OCI-LY7 (cell line): ENCODE measurements at regions not wholly inside any gene's neighbourhood (a gene's known extent, or its start where the extent isn't known, plus 50 kb on each side); places are given as distances from the start of the nearest gene placed in this dataset.
A peak's percentile ranks its signal among the peaks of the same experiment; 100 is the strongest.

ENCODE experiments used
- BruUV-seq: library from RNA; stranded (reverse); fragments of 400-500 nt; replicated peaks from 2 replicates; lab custom pipeline; 2021; lab: Mats Ljungman, UMichigan
- CTCF ChIA-PET: fragments of 300-600 bp; sonication (Branson Sonifier 250); formaldehyde crosslinking; loops from one replicate; lab custom pipeline; 2022; ENCODE audit warnings: antibody characterized with exemption; ENCODE audit not compliant: unreplicated experiment; lab: Charles Lee
- POLR2A ChIA-PET: fragments of 300-600 bp; sonication (Branson Sonifier 250); formaldehyde crosslinking; loops from one replicate; lab custom pipeline; 2022; ENCODE audit warnings: antibody characterized with exemption; lab: Charles Lee
- DNase-seq: peaks from one replicate; pipeline ENCODE4 v3.0.0-alpha.2; 2015; ENCODE audit warnings: low spot score
- H2AFZ ChIP-seq: fragments of 200-600 bp; sonication (generic), shearing (Covaris generic); 2 replicates; pipeline ENCODE4 v1.6.1; 2014; ENCODE audit warnings: mild to moderate bottlenecking, antibody characterized with exemption, low read length, moderate library complexity
- H3K27ac ChIP-seq: fragments of 200-600 bp; sonication (generic); 2 replicates; pipeline ENCODE4 v1.5.1; 2014; ENCODE audit warnings: mixed run types, low read depth, mild to moderate bottlenecking, moderate library complexity, low read length, inconsistent platforms; ENCODE audit not compliant: poor library complexity, severe bottlenecking
- H3K36me3 ChIP-seq: fragments of 200-600 bp; sonication (generic); 2 replicates; pipeline ENCODE4 v1.6.1; 2014; ENCODE audit warnings: mild to moderate bottlenecking, antibody characterized with exemption, low read length, moderate library complexity, mixed read lengths; ENCODE audit not compliant: insufficient read depth
- H3K4me1 ChIP-seq: fragments of 200-600 bp; sonication (generic); 2 replicates; pipeline ENCODE4 v1.5.1; 2014; ENCODE audit warnings: mild to moderate bottlenecking, low read length; ENCODE audit not compliant: insufficient read depth, poor library complexity, severe bottlenecking
- H3K4me2 ChIP-seq: fragments of 200-600 bp; sonication (generic); 2 replicates; pipeline ENCODE4 v1.6.1; 2014; ENCODE audit warnings: mild to moderate bottlenecking, low read length
- H3K4me3 ChIP-seq: fragments of 200-600 bp; sonication (generic); 2 replicates; pipeline ENCODE4 v1.5.1; 2014; ENCODE audit warnings: mild to moderate bottlenecking, low read depth, low read length; ENCODE audit not compliant: poor library complexity, severe bottlenecking
- H3K79me2 ChIP-seq: fragments of 200-600 bp; sonication (generic); 2 replicates; pipeline ENCODE4 v1.6.1; 2016; ENCODE audit warnings: low read depth, mild to moderate bottlenecking, low read length, moderate library complexity, mixed read lengths; ENCODE audit not compliant: insufficient read depth
- H3K9me2 ChIP-seq: fragments of 200-600 bp; sonication (generic); 2 replicates; pipeline ENCODE4 v1.6.1; 2016; ENCODE audit warnings: mild to moderate bottlenecking, low read length, mixed read lengths; ENCODE audit not compliant: insufficient read depth
- H3K9me3 ChIP-seq: fragments of 200-600 bp; sonication (generic); 2 replicates; pipeline ENCODE4 v1.6.1; 2014; ENCODE audit warnings: mild to moderate bottlenecking, mixed run types, low read length, mixed read lengths
- H4K20me1 ChIP-seq: fragments of 200-600 bp; sonication (generic); 2 replicates; pipeline ENCODE4 v1.6.1; 2014; ENCODE audit warnings: mild to moderate bottlenecking, antibody characterized with exemption, low read length, moderate library complexity, mixed read lengths; ENCODE audit not compliant: insufficient read depth
- CTCF ChIP-seq: fragments of 200-600 bp; sonication (generic); conservative IDR thresholded peaks from 2 replicates; pipeline ENCODE4 v1.5.1; 2014; ENCODE audit warnings: mild to moderate bottlenecking, antibody characterized with exemption, low read length, moderate library complexity, mixed read lengths
- EZH2phosphoT487 ChIP-seq: fragments of 200-600 bp; sonication (generic); IDR thresholded peaks from 2 replicates; pipeline ENCODE4 v1.6.1; 2018; ENCODE audit warnings: low read depth, borderline replicate concordance, mild to moderate bottlenecking, mixed run types, antibody characterized with exemption, low read length, moderate library complexity, mixed read lengths
- intact Hi-C: fragments of 100-400 bp; cut with micrococcal nuclease; formaldehyde crosslinking; loops from one replicate; pipeline ENCODE4 v1.10.0; 2022; ENCODE audit not compliant: unreplicated experiment

GRCh38 chr14:49506650-49507049 is 79.5 kb downstream of the RPS29 start:
- H3K79me2 ChIP-seq = no peaks in the 10 kb centered on the region
- no peaks in the 10 kb centered on the region for H4K20me1 ChIP-seq
- no peaks in the 10 kb centered on the region for H3K4me1 ChIP-seq
- POLR2A ChIA-PET = no interaction called here
- BruUV-seq = no TSS peak
- TF ChIP-seq EZH2phosphoT487 (no peak), CTCF (no peak)
- intact Hi-C loops = no loop called here
- H3K9me3 ChIP-seq = no peaks in the 10 kb centered on the region
- H3K4me3 ChIP-seq = no peak overlapping the region
- H3K36me3 ChIP-seq = no peaks in the 10 kb centered on the region
- no peak overlapping the region for H3K4me2 ChIP-seq
- no peak overlapping the region for H3K27ac ChIP-seq
- DNase-seq = no peak
- no peak overlapping the region for H2AFZ ChIP-seq
- CTCF ChIA-PET = no interaction called here
- H3K9me2 ChIP-seq = no peaks in the 10 kb centered on the region

DNA sequence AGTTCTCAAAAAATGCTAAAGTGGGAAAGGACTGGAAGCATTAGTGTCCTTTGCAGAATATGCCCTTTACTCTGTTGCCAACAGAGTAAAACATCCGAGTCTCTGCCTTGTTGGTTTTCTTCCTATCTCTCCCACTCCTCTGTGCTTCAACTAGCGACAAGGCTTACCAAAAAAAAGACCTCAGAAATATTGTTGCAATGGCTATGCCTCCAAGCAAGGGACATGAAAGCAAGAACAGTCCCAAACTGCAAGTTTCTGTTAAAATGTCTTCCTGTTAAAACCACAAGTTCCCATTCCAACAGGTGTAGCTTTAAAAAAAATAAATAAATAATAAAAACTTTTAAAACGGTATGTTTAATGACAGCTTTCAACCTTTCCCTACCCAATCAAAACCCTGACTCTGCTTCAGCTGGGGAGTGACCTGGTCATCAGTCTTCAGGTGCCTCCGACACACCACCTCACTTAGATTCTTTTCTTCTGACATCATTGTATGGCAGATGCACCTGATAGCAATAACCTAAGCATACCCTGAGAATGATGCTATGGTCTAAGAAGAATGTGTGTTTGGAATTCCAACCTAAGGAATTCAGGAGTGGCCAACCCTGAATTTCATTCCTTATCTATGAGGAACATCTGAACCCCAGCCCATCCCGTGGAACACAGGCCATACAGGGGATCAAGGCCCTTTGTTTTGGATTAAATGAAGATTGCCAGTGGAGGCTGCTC is 81.0 kb downstream of the RPS29 start:
- intact Hi-C loops = no loop called here
- POLR2A ChIA-PET = no interaction called here
- H4K20me1 ChIP-seq = no peaks in the 10 kb centered on the region
- no peak for DNase-seq
- H3K9me3 ChIP-seq = no peaks in the 10 kb centered on the region
- H3K4me3 ChIP-seq = no peak overlapping the region
- H3K36me3 ChIP-seq = no peaks in the 10 kb centered on the region
- no peaks in the 10 kb centered on the region for H3K4me1 ChIP-seq
- H3K79me2 ChIP-seq = no peaks in the 10 kb centered on the region
- no peak overlapping the region for H3K4me2 ChIP-seq
- no TSS peak for BruUV-seq
- no peak overlapping the region for H3K27ac ChIP-seq
- CTCF ChIA-PET = no interaction called here
- H2AFZ ChIP-seq = no peak overlapping the region
- H3K9me2 ChIP-seq = no peaks in the 10 kb centered on the region
- TF ChIP-seq CTCF = no peak
- no peak for TF ChIP-seq EZH2phosphoT487

DNA sequence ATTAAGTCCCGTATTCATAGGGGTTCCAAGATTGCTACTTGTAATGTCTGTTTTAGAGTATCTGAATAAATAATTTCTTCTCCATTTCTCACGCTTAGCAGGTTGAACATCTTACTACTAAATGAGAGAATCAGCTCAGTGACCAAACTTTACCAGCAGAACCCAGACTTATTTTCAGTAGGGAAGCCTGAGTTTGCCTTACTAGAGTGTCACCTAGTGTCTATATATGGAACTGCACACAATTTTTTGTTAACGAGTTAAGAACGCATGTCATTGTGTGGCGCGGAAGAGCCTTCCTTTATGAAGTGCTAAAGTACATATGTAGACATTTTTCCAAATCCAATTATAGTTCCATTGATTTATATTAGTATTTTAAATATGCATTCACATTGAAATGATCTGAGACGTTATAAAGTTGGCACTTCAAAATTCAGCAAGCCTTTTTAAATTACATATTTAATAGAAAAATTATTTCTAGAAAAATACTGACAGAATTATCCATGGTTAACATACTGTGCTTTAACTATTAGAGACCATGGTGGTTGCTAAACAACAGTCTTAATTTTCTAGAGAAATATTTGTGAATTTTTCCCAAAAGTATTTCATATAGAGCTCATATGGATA is 88.3 kb downstream of the RPS29 start:
- Histone ChIP-seq H3K4me2 (no peak overlapping the region), H3K4me1 (no peaks in the 10 kb centered on the region), H2AFZ (no peak overlapping the region), H3K36me3 (no peaks in the 10 kb centered on the region), H4K20me1 (no peaks in the 10 kb centered on the region), H3K9me3 (no peaks in the 10 kb centered on the region), H3K4me3 (no peak overlapping the region), H3K9me2 (no peaks in the 10 kb centered on the region), H3K27ac (no peak overlapping the region), H3K79me2 (no peaks in the 10 kb centered on the region)
- intact Hi-C loops = loop anchor here (2.0 kb wide), 1 partner anchor 35 kb away; no protein-coding TSS in a partner anchor
- CTCF ChIA-PET = interaction anchor here (1.7 kb wide), 1 partner anchor 36 kb away, joined by 7 read pairs; no protein-coding TSS in a partner anchor
- TF ChIP-seq CTCF = peak; percentile 94
- no peak for TF ChIP-seq EZH2phosphoT487
- POLR2A ChIA-PET = interaction anchor here (1.0 to 1.2 kb wide), 2 partner anchors 16 to 21 kb away, joined by 3 read pairs; no protein-coding TSS in a partner anchor
- BruUV-seq = no TSS peak
- DNase-seq = peak; percentile 78
